ENCODE measurements at regions not wholly inside any gene's neighbourhood (a gene's known extent, or its start where the extent isn't known, plus 50 kb on each side); places are given as distances from the start of the nearest gene placed in this dataset.

- Histone ChIP-seq H3K27me3 (no peaks in the 10 kb centered on the region), H3K36me3 (no peaks in the 10 kb centered on the region), H3K4me1 (no peaks in the 10 kb centered on the region), H3K9me3 (no peaks in the 10 kb centered on the region), H3K27ac (no peak overlapping the region), H3K4me3 (no peak overlapping the region)
- DNase-seq: no peak
- TF ChIP-seq CTCF (IDR thresholded peaks at IDR 0.05): no peak
- intact Hi-C loops (cut with DNase I; ENCODE audit: low total_unique reads): no loop called here
These were observed 132.8 kb upstream of the GALNT5 start for GRCh38 chr2:157124731-157125130.

GRCh38 chr2:157125685-157126084 lies 131.8 kb upstream of the GALNT5 start:
- H3K4me3 ChIP-seq: no peak overlapping the region
- no peaks in the 10 kb centered on the region for H3K27me3 ChIP-seq
- intact Hi-C loops (cut with DNase I; ENCODE audit: low total_unique reads): no loop called here
- no peak for DNase-seq
- no peaks in the 10 kb centered on the region for H3K36me3 ChIP-seq
- H3K9me3 ChIP-seq: no peaks in the 10 kb centered on the region
- H3K27ac ChIP-seq: no peak overlapping the region
- H3K4me1 ChIP-seq: no peaks in the 10 kb centered on the region
- TF ChIP-seq CTCF (IDR thresholded peaks at IDR 0.05): no peak

GRCh38 chr2:157127249-157128012 lies 130.1 kb upstream of the GALNT5 start:
- no peaks in the 10 kb centered on the region for H3K9me3 ChIP-seq
- intact Hi-C loops (cut with DNase I; ENCODE audit: low total_unique reads): no loop called here
- no peaks in the 10 kb centered on the region for H3K4me1 ChIP-seq
- no peaks in the 10 kb centered on the region for H3K27me3 ChIP-seq
- H3K36me3 ChIP-seq: no peaks in the 10 kb centered on the region
- no peak for DNase-seq
- no peak for TF ChIP-seq CTCF (IDR thresholded peaks at IDR 0.05)
- H3K27ac ChIP-seq: no peak overlapping the region
- H3K4me3 ChIP-seq: no peak overlapping the region

- no peaks in the 10 kb centered on the region for H3K9me3 ChIP-seq
- H3K27ac ChIP-seq: no peak overlapping the region
- H3K4me1 ChIP-seq: no peaks in the 10 kb centered on the region
- DNase-seq: no peak
- intact Hi-C loops (cut with DNase I; ENCODE audit: low total_unique reads): no loop called here
- H3K4me3 ChIP-seq: no peak overlapping the region
- no peak for TF ChIP-seq CTCF (IDR thresholded peaks at IDR 0.05)
- no peaks in the 10 kb centered on the region for H3K36me3 ChIP-seq
- H3K27me3 ChIP-seq: no peaks in the 10 kb centered on the region
These were observed 113.6 kb upstream of the GALNT5 start for GRCh38 chr2:157143901-157144300.

- Histone ChIP-seq H3K27me3 (no peaks in the 10 kb centered on the region), H3K4me3 (no peak overlapping the region), H3K27ac (no peak overlapping the region), H3K36me3 (no peaks in the 10 kb centered on the region), H3K9me3 (no peaks in the 10 kb centered on the region), H3K4me1 (no peaks in the 10 kb centered on the region)
- no peak for DNase-seq
- TF ChIP-seq CTCF (IDR thresholded peaks at IDR 0.05): no peak
- intact Hi-C loops (cut with DNase I; ENCODE audit: low total_unique reads): no loop called here
These were observed 108.2 kb upstream of the GALNT5 start for GRCh38 chr2:157149270-157149669.

GRCh38 chr2:157150747-157151146 lies 106.8 kb upstream of the GALNT5 start:
- Histone ChIP-seq H3K27ac (no peak overlapping the region), H3K9me3 (no peaks in the 10 kb centered on the region), H3K4me3 (no peak overlapping the region), H3K4me1 (no peaks in the 10 kb centered on the region), H3K27me3 (no peaks in the 10 kb centered on the region), H3K36me3 (no peaks in the 10 kb centered on the region)
- no peak for TF ChIP-seq CTCF (IDR thresholded peaks at IDR 0.05)
- DNase-seq: no peak
- intact Hi-C loops (cut with DNase I; ENCODE audit: low total_unique reads): no loop called here
